GM18870 (cell line): ENCODE measurements at regions not wholly inside any gene's neighbourhood (a gene's known extent, or its start where the extent isn't known, plus 50 kb on each side); places are given as distances from the start of the nearest gene placed in this dataset.
"Not testable (repeated sequence)": the region's sequence is repeated elsewhere in the genome, so short reads cannot be mapped to it uniquely, and the experiment has no call there.

Source experiments
- ATAC-seq: cut with Tn5 transposase; IDR thresholded peaks from one replicate; pipeline ENCODE4 v1.9.1; 2021; ENCODE audit warnings: moderate library complexity; ENCODE audit not compliant: unreplicated experiment

DNA sequence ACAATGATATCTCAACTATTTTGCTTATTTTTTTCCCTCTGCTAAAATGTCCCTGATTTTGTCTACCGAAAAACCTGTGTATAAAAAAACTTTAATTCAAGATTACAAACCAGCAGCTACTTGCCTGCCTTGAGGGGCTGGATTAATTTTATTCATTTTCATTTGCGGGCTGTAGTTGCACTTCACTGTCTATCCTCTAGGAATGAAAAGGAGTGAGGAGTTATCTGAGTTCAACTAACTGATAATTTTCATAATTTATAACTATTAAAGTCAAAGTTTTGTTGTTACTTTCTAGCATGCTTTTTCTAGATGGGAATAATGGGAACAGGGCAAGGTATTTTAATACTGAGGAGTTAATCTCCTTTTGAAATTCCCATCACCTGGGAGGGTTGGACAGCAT lies 50.3 kb upstream of the AGTPBP1 start:
- ATAC-seq, result not testable (repeated sequence)

DNA sequence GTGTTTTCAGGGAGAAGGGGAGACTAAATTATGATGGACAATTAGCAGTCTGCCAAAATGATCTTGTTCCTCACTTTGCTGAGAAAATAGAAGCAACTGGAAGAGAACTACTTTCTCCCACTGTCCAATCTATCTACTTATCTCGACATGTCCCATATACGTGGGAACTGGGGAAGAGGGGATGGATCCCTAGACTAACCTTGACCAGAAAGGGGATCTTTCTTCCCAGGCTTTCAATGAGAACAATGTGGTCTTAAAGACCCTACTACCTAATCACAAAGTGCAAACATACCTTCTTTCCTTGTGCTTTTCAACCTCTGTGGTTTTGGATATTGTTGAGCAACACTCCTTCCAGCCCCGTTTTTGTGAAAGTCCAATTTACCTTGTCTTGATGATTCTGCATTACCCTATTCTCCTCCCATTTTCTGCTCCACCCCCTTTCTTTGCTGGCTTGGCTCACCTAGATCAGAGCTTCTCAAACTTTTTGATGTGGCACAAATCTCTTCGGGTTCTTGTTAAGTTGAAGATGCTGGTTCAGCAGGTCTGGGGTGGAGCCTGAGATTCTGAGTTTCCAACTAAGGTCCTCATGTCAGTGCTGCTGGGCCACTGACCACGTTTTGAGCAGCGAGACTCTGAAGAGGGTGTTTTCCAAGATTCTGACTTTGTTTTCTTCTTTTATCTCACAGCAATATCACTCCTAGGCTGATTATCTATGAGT lies 61.4 kb upstream of the AGTPBP1 start:
- not testable (repeated sequence) for ATAC-seq

DNA sequence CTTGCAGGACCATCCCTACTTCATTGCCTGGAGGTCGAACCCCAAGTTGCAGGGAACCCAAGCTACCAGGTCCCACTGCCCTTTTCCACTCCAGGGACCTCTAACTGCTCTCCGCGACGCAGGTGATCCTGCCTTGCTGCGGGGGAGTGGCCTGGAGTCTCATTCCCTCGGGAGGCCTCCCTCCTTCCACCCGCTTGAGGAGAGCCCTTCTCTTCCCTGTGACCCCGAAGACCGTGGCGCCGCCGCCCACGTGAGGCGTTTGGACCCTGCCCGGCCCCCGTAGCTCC lies 63.0 kb upstream of the AGTPBP1 start:
- ATAC-seq, result not testable (repeated sequence)

DNA sequence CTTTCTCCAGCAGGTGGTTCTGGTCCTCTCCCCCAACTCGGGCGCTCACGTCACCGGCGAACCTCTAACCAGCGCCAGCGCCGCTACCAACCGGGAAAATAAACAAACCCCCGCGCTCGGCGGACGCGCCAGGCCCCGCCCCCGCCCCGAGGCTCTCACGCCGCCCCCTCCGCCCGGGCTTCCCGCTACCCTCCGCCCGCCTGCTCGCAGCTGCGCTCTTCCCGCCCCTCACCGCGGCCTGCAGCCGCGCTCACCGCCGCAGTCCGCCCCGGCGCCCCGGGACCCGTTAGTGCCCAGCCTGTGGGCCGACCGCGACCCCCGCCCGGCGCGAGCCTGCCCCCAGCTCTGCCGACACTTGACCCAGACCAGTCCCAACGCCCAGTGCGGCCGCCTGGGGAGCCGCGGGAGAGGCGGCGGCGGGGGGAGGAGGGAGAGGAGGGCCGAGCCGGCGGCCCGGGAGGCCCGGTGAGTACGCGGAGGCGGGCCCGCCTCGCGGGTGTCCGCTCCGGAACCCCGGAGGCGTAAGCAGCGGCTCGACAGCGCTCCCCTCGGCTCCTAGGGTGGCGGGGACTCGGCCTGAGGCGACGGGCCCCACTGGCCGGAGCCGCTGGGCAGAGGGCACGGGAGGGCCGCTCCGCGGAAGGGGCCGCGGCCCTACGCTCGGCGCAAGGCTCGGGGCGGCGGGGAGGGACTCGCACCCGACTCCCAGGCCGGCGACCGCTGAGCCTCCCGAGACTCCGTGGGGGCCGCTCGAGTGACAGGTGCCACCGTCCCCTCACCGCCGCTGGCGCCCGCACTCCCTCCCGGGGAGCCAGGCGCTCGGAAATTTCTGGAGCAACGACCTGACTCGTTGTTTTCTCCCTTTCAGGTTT lies 63.6 kb upstream of the AGTPBP1 start:
- peak; percentile 64 for ATAC-seq

DNA sequence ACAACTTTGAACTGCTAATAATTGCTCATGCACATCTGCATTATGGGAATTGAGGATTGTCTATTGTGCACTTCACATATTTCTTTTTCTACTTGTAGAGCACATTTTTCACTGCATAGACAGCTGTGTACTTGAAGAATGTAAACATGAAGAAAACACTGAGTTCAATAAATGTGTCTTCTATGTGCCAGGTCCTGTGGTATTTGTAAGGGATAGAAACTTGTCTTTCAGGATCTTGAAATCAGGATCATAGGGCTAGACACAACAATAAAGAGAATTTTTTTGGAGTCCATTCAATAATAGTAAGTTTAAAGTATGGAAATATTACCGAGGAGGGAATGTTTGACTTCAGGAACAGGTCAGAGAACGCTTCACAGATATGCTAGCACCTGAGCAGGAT lies 66.6 kb upstream of the AGTPBP1 start:
- ATAC-seq, result not testable (repeated sequence)

DNA sequence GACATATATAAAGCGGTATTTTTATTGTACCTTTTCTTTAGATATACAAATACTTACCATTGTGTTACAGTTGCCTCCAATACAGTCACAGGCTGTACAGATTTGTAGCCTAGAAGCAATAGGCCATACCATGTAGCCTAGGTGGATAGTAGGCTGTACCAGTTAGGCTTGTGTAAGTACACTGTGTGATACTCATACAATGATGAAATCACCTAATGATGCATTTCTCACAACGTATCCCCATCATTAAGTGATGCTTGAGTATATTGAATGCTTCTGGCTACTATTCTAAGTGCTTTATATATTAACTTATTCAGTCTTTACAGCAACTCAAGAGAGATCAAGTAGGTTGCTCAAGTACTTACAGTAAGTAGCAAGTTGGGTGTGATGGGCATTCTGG lies 71.6 kb upstream of the AGTPBP1 start:
- not testable (repeated sequence) for ATAC-seq

DNA sequence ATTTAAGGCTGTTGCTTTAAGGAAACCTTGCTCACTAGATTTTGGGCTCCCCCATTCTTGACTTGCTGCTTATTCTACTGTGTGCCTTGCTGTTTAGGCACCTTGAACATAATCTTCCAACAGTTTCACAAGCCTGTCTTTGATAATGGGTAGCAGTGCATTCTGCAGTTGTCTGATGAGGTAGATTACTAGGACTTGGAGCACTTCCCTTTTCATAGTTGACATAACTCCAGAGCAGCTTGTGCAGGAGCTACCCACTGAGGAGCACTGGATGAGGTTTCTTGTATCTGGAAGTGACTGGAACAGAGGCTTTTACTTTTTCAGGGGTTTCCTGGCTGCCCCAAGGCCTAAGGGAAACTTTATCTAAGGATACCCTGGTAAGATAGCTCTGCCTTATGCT lies 73.0 kb upstream of the AGTPBP1 start:
- not testable (repeated sequence) for ATAC-seq

DNA sequence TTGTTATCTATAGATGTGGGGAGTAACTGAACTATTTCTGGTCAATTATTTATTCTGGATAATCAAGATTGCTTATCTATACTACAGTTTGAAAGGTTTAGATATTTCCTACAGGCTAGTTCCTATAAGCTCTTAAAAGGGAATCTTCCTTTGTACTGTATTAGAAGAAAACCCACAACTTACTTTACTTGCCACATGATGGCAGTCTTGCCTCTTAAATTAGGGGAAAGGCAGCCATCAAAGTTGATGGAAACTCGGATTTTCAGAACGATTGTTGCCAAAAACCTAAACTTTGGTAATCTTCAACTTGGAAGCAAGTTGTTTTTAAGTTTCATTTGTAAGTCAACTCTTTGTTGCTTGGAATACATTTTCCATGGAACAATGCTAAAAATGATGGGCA lies 77.2 kb upstream of the AGTPBP1 start:
- not testable (repeated sequence) for ATAC-seq

DNA sequence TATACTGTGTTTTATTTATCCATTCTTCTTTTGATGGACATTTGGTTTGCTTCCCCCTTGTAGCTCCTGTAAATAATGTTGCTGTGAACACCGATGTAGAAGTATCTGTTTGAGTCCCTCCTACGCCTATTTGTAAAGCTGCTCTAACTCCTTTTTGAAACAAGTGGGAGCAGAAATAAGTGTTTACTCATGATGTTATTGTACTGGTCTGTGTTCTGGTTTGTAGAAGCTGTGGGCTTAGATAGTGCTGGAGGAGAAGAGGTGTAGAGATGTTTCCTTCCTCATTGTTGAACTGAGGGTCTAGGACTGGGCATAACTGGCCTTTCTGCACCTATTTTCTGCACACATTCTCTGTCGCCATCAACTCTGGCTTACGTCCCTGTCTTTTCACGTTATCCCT lies 78.8 kb upstream of the AGTPBP1 start:
- ATAC-seq, result not testable (repeated sequence)

DNA sequence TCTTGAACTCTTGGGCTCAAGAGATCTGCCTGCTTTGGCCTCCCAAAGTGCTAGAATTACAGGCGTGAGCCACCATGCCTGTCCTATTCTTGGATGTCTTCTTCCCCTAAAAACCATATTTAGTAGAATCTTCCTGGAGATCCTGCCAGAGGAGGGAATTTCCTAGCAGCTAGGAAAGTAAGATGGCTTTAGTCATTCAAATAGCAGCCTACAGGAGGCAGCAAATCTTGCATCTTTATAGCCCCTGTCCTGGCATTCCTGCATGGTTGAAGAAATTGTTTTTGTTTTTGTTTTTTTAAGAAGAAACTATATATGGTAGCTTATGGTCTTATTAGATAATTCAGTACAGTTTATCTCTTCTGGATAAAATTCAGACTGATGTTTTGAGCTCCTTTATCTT lies 83.2 kb upstream of the AGTPBP1 start:
- not testable (repeated sequence) for ATAC-seq

DNA sequence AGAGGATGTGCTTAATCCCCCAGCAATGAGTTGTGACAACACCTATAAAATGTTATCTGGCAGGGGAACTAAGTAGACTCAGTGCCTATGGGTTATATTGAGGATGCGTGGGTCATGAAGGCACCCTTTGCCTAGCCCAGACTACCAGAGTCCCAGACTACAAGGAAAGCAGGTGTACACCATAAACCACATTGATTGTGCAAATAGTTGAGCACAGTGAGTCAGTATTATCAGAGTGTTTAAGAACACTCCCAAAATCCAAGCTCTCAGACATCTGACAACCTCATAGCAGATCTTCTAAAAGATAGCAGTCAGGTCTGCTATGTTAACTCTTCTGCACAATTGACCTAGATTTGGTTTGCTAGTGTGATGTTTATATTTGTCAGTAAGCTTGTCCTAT lies 92.8 kb upstream of the AGTPBP1 start:
- not testable (repeated sequence) for ATAC-seq

DNA sequence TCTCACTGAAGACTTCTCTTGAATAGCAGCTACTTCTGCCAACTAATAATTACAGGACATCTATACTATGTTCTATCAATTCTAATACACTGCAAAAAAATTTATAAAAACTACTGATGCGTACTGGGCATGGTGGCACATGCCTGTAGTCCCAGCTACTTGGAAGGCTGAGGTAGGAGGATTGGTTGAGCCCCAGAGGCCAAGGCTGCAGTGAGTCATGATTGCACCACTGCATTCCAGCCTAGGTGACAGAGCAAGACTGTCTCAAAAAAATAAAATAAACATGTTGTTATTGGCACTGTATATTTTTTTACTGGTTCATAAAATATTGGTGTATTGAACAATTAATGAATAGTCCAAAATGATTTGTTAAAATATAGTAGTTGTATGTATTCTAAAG lies 97.0 kb upstream of the NAA35 start:
- ATAC-seq, result not testable (repeated sequence)

DNA sequence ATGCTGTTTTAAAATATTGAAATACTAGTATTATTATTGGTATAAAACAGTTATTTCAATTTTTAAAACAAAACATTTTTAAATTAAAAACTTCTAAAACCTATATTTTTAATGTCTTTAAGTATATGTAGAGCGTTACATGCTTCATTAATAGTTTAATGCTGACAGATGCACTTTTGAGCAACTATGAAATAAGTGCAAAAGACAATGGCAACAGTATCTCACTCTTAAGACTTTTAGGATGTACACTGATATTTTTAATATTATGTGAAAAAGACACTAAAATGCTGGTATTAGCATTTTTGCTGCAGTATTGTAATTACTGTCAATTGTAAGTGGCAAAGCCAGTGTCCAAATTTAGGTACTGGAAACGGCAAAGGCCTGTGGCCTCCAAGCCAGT lies 93.2 kb upstream of the NAA35 start:
- ATAC-seq, result not testable (repeated sequence)

DNA sequence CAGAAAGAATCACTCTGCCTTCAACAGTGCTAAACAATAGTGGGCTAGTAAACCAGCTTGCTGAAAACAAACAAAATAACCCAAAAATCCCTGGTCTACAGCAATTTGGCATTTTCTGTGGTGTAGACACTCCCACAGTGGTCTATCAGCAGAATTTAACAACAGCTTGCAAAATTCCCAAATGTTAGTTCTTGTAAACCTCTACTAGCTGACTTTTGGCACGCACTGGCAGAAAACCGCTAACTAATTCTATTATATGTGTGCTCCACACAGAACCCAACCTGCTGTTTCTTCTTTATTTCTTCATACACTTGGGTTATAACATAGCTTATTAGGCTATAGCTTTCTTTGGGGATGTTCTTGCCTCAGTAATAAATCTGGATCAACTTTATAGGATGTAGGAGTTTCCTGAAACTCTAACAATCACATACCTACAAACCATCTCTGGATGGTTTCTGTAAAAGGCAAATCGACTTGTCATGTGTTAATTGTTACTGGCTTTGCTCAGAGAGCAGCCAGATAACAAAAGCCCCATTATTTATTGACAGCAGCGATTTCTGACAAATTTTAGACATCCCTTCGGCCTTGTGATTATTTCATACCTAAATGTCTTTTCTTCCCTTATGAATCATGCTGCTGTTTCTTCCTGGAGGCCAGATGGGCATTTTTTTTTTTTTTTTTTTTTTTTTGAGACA lies 82.7 kb upstream of the NAA35 start:
- ATAC-seq, result no peak

DNA sequence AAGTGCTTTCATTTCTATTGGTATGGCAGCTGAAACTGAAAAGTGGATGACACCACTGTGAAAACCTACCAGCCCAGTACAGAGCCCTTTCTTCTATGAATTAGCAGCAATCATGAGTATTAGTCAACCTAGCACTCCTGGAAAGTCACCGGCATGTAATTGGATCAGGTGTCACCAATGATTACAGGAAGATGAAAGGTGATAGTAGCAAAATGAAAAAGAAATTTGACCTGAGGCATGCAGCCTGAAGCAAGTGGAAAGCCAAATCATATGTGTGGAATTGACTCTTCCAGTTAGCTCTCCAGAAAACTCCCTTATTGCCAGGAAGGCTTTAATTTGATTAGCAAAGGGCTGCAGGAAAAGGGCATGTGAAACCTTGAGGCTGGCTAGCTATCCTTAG lies 81.2 kb upstream of the NAA35 start:
- ATAC-seq, result no peak

DNA sequence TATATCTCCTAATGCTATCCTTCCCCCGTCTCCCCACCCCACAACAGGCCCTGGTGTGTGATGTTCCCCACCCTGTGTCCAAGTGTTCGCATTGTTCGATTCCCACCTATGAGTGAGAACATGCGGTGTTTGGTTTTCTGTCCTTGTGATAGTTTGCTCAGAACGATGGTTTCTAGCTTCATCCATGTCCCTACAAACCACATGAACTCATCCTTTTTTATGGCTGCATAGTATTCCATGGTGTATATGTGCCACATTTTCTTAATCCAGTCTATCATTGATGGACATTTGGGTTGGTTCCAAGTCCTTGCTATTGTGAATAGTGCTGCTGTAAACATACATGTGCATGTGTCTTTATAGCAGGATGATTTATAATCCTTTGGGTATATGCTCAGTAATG lies 79.1 kb upstream of the NAA35 start:
- not testable (repeated sequence) for ATAC-seq

DNA sequence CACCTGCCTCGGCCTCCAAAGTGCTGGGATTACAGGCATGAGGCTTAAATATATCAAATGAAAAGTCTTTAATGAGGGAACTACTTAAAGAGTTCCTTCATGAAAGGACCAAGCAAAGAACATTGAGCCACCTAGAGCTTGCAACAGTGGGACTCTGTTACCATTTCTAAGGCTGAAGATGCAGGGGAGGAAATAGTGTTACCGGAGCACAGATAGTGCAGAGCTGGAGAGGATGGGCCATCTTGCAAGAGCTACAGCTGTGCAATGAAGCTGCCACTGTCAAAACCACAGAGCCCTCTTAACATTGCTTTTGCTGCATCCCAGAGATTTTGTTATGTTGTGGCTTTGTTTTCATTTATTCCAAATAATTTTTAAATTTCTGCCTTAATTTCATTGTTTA lies 77.1 kb upstream of the NAA35 start:
- no peak for ATAC-seq

DNA sequence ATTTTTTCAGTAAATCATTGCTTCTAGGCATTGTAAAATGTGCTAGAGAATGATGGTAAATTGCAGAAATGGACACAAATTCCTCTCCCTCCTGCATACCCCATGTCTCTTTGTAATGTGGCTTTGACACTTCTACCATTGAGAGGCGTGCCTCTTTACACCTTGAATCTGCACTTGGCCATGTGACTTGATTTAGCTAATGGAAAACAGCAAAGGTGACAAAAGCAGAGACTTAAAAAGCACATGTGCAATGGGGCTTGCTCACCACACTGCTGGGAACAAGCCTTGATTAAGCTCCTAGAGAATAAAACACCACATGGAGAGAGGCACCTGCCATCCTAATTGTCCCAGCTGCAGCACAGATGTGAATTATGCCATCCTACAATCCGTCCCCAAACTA lies 69.9 kb upstream of the NAA35 start:
- no peak for ATAC-seq

DNA sequence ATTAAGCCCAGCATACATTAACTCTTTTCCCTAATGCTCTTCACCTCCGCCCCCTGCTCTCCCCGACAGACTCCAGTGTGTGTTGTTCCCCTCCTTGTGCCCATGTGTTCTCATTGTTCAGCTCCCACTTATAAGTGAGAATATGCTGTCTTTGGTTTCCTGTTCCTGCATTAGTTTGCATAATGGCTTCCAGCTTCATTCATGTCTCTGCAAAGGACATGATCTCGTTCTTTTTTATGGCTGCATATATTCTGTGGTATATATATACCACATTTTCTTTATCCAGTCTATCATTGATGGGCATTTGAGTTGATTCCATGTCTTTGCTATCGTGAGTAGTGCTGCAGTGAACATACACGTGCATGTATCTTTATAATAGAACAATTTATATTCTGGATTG lies 69.3 kb upstream of the NAA35 start:
- not testable (repeated sequence) for ATAC-seq

DNA sequence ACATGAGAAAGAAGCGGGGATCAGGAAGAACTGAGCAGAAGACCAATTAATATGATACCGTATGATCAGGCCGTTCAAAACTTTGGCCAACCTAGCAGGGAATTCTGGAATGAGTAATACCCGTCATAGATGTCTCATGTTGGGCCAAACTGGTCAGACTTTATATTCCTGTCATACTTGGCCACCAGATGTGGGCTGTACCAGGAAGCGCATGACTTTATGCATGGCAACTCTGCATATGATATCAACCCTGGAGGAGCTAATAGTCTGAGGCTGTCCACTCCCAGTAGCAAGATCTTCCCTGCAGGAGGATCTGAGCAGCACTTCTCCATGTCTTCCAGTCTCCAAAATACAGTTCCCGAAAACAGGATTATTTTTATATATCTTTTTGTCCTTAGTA lies 68.5 kb upstream of the NAA35 start:
- ATAC-seq, result no peak

DNA sequence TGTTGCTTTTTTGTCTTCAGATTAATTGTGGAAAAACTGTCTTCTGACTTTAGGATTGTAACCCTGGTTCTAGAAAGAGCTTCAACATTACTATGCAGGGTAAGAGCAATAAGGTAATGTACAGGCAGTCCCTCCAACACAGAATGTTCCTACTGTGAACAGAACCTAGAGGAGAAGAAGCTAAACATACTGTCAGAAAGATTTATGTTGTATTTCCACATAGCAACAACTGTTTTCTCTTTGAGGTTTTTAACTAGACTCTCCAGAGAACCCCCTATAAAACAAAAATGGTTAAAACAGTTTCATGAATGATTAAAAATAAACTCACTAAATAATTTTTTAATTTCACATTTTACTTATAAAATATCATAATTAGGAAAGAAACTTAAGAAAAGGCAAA lies 64.3 kb upstream of the NAA35 start:
- ATAC-seq, result no peak
